AG09309 (cell line): ENCODE measurements at regions not wholly inside any gene's neighbourhood (a gene's known extent, or its start where the extent isn't known, plus 50 kb on each side); places are given as distances from the start of the nearest gene placed in this dataset.
A peak's percentile ranks its signal among the peaks of the same experiment; 100 is the strongest.

ENCODE experiments used
- DNase-seq: peaks from one replicate; pipeline ENCODE4 v3.0.0-alpha.2; 2010; ENCODE audit warnings: low read depth
- H3K4me3 ChIP-seq: 2 replicates; pipeline ENCODE4 v1.5.1; 2011; ENCODE audit warnings: mild to moderate bottlenecking, low read depth, low read length, moderate library complexity; ENCODE audit not compliant: control insufficient read depth
- CTCF ChIP-seq: IDR thresholded peaks from 2 replicates; pipeline ENCODE4 v1.5.1; 2011; ENCODE audit warnings: mild to moderate bottlenecking, low read depth, low read length, inconsistent platforms; ENCODE audit not compliant: insufficient read depth, control insufficient read depth; ENCODE audit errors: missing control alignments

DNA sequence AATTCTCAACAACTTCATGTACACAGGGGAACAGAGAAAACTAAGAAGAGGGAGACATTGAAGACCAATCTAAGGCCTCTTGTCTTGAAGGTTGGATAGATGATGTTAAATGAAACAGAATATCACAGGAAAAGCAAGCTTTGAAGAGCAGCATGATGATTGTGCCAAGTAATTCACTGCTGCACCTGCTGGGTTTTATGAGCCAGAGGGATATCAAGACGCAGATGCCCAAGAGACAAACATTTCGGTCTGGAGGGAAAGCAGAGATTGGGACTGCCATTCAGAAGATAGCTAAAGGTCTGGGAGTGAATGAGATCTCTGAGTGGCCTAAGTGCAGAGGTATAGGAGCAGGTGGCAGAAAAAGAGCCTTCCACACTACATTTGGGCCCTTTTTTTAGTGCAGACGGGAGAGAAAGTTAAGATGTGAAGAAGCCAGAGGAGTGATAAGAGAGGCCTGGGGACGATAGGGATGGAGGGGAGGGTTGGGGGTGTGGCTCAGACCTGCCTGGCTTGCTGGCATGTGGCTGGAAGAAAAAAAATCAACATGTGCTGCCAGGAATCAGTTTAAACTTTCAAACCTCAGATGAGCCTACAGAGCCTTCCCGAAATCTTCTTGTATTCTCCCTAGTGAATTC lies 200.6 kb downstream of the AEBP2 start:
- no peak overlapping the region for H3K4me3 ChIP-seq
- no peak for DNase-seq
- TF ChIP-seq CTCF, result no peak

GRCh38 chr12:19641235-19642080 lies 202.2 kb downstream of the AEBP2 start:
- no peak for TF ChIP-seq CTCF
- H3K4me3 ChIP-seq, result no peak overlapping the region
- no peak for DNase-seq

DNA sequence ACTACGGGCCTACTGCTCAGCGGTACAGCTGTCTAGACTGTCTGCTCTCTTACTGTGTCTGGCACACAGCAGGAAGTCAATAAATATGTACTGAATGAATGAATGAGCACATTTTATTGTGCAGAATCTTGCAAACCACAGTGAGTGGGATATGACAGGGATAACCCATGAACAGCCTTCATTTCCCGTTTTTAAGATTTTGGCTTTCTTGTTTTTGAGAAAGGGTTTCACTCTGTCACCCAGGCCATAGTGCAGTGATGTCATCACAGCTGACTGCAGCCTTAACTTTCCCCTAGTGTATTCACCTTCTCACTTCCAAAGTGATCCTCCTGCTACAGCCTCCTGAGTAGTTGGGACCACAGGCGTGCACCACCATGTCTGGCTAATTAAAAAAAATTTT lies 203.1 kb downstream of the AEBP2 start:
- DNase-seq, result no peak
- H3K4me3 ChIP-seq, result no peak overlapping the region
- no peak for TF ChIP-seq CTCF

DNA sequence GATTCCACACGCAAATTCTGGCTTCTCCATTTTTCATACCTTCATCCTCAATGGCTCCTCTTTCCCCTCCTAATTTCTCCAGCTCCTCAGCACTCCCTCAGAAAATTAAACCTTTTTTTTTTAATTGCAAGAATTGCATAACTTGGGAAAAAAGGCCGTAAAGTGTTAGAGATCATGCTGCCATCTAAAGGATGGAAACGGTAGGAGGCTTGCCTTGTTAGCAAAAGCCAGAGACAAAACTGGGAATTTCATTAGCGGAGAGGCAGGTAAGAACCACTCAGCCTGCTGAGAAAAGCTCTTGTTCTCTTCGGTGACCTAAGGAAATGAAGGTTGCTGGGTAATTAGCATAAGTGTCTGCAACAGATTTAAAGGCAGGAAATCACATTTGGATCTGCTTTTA lies 204.3 kb downstream of the AEBP2 start:
- peak; percentile 37 for DNase-seq
- peak; percentile 76 for TF ChIP-seq CTCF
- no peak overlapping the region for H3K4me3 ChIP-seq

- no peak for DNase-seq
- H3K4me3 ChIP-seq, result no peak overlapping the region
- no peak for TF ChIP-seq CTCF
These were observed 205.3 kb downstream of the AEBP2 start for GRCh38 chr12:19644571-19644970.

DNA sequence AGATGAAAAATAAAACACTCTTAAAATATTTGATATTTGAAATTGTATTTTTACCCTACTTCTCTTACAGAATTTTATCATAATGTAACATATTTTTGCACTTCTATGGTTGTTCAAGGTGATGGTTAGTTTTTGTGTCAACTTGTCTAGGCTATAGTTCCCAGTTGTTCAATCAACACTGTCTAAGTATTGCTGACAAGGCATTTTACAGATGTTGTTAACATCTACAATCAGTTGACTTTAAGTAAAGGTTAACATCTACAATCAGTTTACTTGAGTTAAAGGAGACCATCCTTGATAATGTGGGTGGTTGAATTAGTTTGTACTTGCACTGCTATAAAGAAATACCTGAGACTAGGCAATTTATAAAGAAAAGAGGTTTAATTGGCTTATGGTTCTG lies 206.5 kb downstream of the AEBP2 start:
- no peak overlapping the region for H3K4me3 ChIP-seq
- no peak for DNase-seq
- no peak for TF ChIP-seq CTCF

GRCh38 chr12:19646599-19646998 lies 207.3 kb downstream of the AEBP2 start:
- no peak for DNase-seq
- no peak overlapping the region for H3K4me3 ChIP-seq
- no peak for TF ChIP-seq CTCF
